ENCODE measurements at regions not wholly inside any gene's neighbourhood (a gene's known extent, or its start where the extent isn't known, plus 50 kb on each side); places are given as distances from the start of the nearest gene placed in this dataset.

- Mint-ChIP-seq H3K27ac (no peak overlapping the region), H3K27me3 (no peaks in the 10 kb centered on the region), H3K4me3 (no peak overlapping the region), H3K9me3 (ENCODE audit: insufficient read depth) (peaks cover 8% of the 10 kb centered on the region), H3K4me1 (no peaks in the 10 kb centered on the region)
- no peak overlapping the region for H3K27ac ChIP-seq (ENCODE audit: low read length in 2 of 2)
- H3K27me3 ChIP-seq (replicated peaks in 1 of 4; ENCODE audit: control extremely low read depth in 1 of 4, control insufficient read depth in 3 of 4, insufficient read depth in 4 of 4, low read length in 3 of 4): no peaks in the 10 kb centered on the region
- ChIA-PET CTCF (no interaction called here), POLR2A (no interaction called here)
- no peak overlapping the region for H3K4me2 ChIP-seq (replicated peaks; ENCODE audit: low read depth, low read length, poor library complexity, severe bottlenecking)
- TF ChIP-seq EZH2 (IDR thresholded peaks at IDR 0.05; ENCODE audit: borderline replicate concordance, insufficient read depth, low read depth, low read length, poor library complexity, severe bottlenecking) (no peak), CTCF (IDR thresholded peaks at IDR 0.05) (no peak)
- no peaks in the 10 kb centered on the region for H4K20me1 ChIP-seq (ENCODE audit: control insufficient read depth, insufficient read depth, low read length, poor library complexity, severe bottlenecking)
- ATAC-seq (ENCODE audit: low read depth) (no peak), DNase-seq (no peak)
- H3K4me1 ChIP-seq (ENCODE audit: control insufficient read depth in 2 of 2, insufficient read depth in 2 of 2, low read length in 2 of 2): no peaks in the 10 kb centered on the region
- H3K79me2 ChIP-seq (ENCODE audit: control insufficient read depth, insufficient read depth, low read length): no peaks in the 10 kb centered on the region
- intact Hi-C loops (cut with micrococcal nuclease): no loop called here
- H3K36me3 ChIP-seq (replicated peaks in 1 of 2; ENCODE audit: control extremely low read depth in 1 of 2, control insufficient read depth in 1 of 2, extremely low read depth in 1 of 2, insufficient read depth in 2 of 2, low read length in 1 of 2): no peaks in the 10 kb centered on the region
- peaks cover 0 to 4% (median 3%) of the 10 kb centered on the region in 3 donors for H3K9me3 ChIP-seq (ENCODE audit: control extremely low read depth in 1 of 3, control insufficient read depth in 2 of 3, insufficient read depth in 1 of 3, low read length in 2 of 3)
- H2AFZ ChIP-seq (ENCODE audit: insufficient read depth, low read depth, low read length, poor library complexity, severe bottlenecking): no peak overlapping the region
- WGBS (ENCODE audit: insufficient coverage): 12% methylated on average over 5 of the region's 6 CpGs
- no peak overlapping the region for H3K9ac ChIP-seq (ENCODE audit: low read length)
- H3K4me3 ChIP-seq (ENCODE audit: control extremely low read depth in 1 of 5, extremely low read depth in 1 of 5, insufficient read depth in 1 of 5, low read depth in 2 of 5, low read length in 4 of 5): no peak overlapping the region
Measured at GRCh38 chr16:65867276-65867960, 499.1 kb upstream of the CDH5 start.

- TF ChIP-seq CTCF (IDR thresholded peaks at IDR 0.05) (no peak), EZH2 (IDR thresholded peaks at IDR 0.05; ENCODE audit: borderline replicate concordance, insufficient read depth, low read depth, low read length, poor library complexity, severe bottlenecking) (no peak)
- Mint-ChIP-seq H3K9me3 (ENCODE audit: insufficient read depth) (peaks cover 8% of the 10 kb centered on the region), H3K27ac (no peak overlapping the region), H3K27me3 (no peaks in the 10 kb centered on the region), H3K4me1 (no peaks in the 10 kb centered on the region), H3K4me3 (no peak overlapping the region)
- Histone ChIP-seq H3K36me3 (replicated peaks in 1 of 2; ENCODE audit: control extremely low read depth in 1 of 2, control insufficient read depth in 1 of 2, extremely low read depth in 1 of 2, insufficient read depth in 2 of 2, low read length in 1 of 2) (no peaks in the 10 kb centered on the region), H3K9me3 (ENCODE audit: control extremely low read depth in 1 of 3, control insufficient read depth in 2 of 3, insufficient read depth in 1 of 3, low read length in 2 of 3) (peaks cover 0 to 4% (median 3%) of the 10 kb centered on the region in 3 donors), H3K4me2 (replicated peaks; ENCODE audit: low read depth, low read length, poor library complexity, severe bottlenecking) (no peak overlapping the region), H3K4me3 (ENCODE audit: control extremely low read depth in 1 of 5, extremely low read depth in 1 of 5, insufficient read depth in 1 of 5, low read depth in 2 of 5, low read length in 4 of 5) (no peak overlapping the region), H3K27me3 (replicated peaks in 1 of 4; ENCODE audit: control extremely low read depth in 1 of 4, control insufficient read depth in 3 of 4, insufficient read depth in 4 of 4, low read length in 3 of 4) (no peaks in the 10 kb centered on the region), H2AFZ (ENCODE audit: insufficient read depth, low read depth, low read length, poor library complexity, severe bottlenecking) (no peak overlapping the region), H3K27ac (ENCODE audit: low read length in 2 of 2) (no peak overlapping the region), H4K20me1 (ENCODE audit: control insufficient read depth, insufficient read depth, low read length, poor library complexity, severe bottlenecking) (no peaks in the 10 kb centered on the region), H3K9ac (ENCODE audit: low read length) (no peak overlapping the region), H3K4me1 (ENCODE audit: control insufficient read depth in 2 of 2, insufficient read depth in 2 of 2, low read length in 2 of 2) (no peaks in the 10 kb centered on the region), H3K79me2 (ENCODE audit: control insufficient read depth, insufficient read depth, low read length) (no peaks in the 10 kb centered on the region)
- DNase-seq (no peak), ATAC-seq (ENCODE audit: low read depth) (no peak)
- CTCF ChIA-PET: no interaction called here
- WGBS (ENCODE audit: insufficient coverage): 88% methylated on average over 2 of the region's 2 CpGs
- POLR2A ChIA-PET: no interaction called here
- intact Hi-C loops (cut with micrococcal nuclease): no loop called here
Measured at GRCh38 chr16:65863236-65863635, 503.3 kb upstream of the CDH5 start.
